ENCODE measurements at regions not wholly inside any gene's neighbourhood (a gene's known extent, or its start where the extent isn't known, plus 50 kb on each side); places are given as distances from the start of the nearest gene placed in this dataset.

- TF ChIP-seq, protein P1, sequence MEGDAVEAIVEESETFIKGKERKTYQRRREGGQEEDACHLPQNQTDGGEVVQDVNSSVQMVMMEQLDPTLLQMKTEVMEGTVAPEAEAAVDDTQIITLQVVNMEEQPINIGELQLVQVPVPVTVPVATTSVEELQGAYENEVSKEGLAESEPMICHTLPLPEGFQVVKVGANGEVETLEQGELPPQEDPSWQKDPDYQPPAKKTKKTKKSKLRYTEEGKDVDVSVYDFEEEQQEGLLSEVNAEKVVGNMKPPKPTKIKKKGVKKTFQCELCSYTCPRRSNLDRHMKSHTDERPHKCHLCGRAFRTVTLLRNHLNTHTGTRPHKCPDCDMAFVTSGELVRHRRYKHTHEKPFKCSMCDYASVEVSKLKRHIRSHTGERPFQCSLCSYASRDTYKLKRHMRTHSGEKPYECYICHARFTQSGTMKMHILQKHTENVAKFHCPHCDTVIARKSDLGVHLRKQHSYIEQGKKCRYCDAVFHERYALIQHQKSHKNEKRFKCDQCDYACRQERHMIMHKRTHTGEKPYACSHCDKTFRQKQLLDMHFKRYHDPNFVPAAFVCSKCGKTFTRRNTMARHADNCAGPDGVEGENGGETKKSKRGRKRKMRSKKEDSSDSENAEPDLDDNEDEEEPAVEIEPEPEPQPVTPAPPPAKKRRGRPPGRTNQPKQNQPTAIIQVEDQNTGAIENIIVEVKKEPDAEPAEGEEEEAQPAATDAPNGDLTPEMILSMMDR (IDR thresholded peaks at IDR 0.05 in 8 of 11, conservative IDR thresholded peaks at IDR 0.05 in 3 of 11), result no peak
- no peak for TF ChIP-seq POLR2A (IDR thresholded peaks at IDR 0.05)
- Histone ChIP-seq H3K9me3 (peaks cover 0 to 47% (median 29%) of the 10 kb centered on the region in 8 donors), H3K4me3 (no peak overlapping the region), H3K27me3 (replicated peaks in 1 of 7) (no peaks in the 10 kb centered on the region), H3K36me3 (no peaks in the 10 kb centered on the region), H3K4me1 (peaks cover 0 to 24% (median 0%) of the 10 kb centered on the region in 6 donors), H3K27ac (no peak overlapping the region)
- 48 to 65% (median 57%) methylated on average over 1 of the region's 1 CpG for WGBS, 5 donors
- intact Hi-C loops (cut with DNase I; ENCODE audit: low total_unique reads), result no loop called here
- DNase-seq, result no peak
Observed at GRCh38 chr5:124421584-124421983, 324.9 kb downstream of the ZNF608 start.

- no peak overlapping the region for H3K27ac ChIP-seq
- no peak for TF ChIP-seq POLR2AphosphoS5 (IDR thresholded peaks at IDR 0.05)
- TF ChIP-seq, protein P1 (IDR thresholded peaks at IDR 0.05 in 8 of 11, conservative IDR thresholded peaks at IDR 0.05 in 3 of 11), result no peak
- no peak for TF ChIP-seq POLR2A (IDR thresholded peaks at IDR 0.05)
- H3K4me1 ChIP-seq, result peaks cover 0 to 24% (median 0%) of the 10 kb centered on the region in 6 donors
- WGBS, 5 donors, result 47 to 83% (median 48%) methylated on average over 1 to 2 of the region's 2 CpGs
- no peak overlapping the region for H3K4me3 ChIP-seq
- H3K9me3 ChIP-seq, result peaks cover 0 to 47% (median 29%) of the 10 kb centered on the region in 8 donors
- DNase-seq, result peak; percentile 55
- intact Hi-C loops (cut with DNase I; ENCODE audit: low total_unique reads), result no loop called here
- H3K27me3 ChIP-seq (replicated peaks in 1 of 7), result no peaks in the 10 kb centered on the region
- no peaks in the 10 kb centered on the region for H3K36me3 ChIP-seq
Observed at GRCh38 chr5:124420952-124421351, 325.5 kb downstream of the ZNF608 start.

GRCh38 chr5:124419531-124419930, 326.9 kb downstream of the ZNF608 start:
- Histone ChIP-seq H3K36me3 (no peaks in the 10 kb centered on the region), H3K4me1 (peaks cover 0 to 24% (median 0%) of the 10 kb centered on the region in 6 donors), H3K4me3 (no peak overlapping the region), H3K27ac (no peak overlapping the region), H3K27me3 (replicated peaks in 1 of 7) (no peaks in the 10 kb centered on the region), H3K9me3 (peaks cover 0 to 41% (median 24%) of the 10 kb centered on the region in 8 donors)
- 43 to 71% (median 57%) methylated on average over 2 of the region's 2 CpGs for WGBS, 5 donors
- intact Hi-C loops (cut with DNase I; ENCODE audit: low total_unique reads), result no loop called here
- TF ChIP-seq POLR2AphosphoS5 (IDR thresholded peaks at IDR 0.05) (no peak), POLR2A (IDR thresholded peaks at IDR 0.05) (no peak)
- TF ChIP-seq, protein P1 (IDR thresholded peaks at IDR 0.05 in 8 of 11, conservative IDR thresholded peaks at IDR 0.05 in 3 of 11), result no peak
- no peak for DNase-seq

DNA sequence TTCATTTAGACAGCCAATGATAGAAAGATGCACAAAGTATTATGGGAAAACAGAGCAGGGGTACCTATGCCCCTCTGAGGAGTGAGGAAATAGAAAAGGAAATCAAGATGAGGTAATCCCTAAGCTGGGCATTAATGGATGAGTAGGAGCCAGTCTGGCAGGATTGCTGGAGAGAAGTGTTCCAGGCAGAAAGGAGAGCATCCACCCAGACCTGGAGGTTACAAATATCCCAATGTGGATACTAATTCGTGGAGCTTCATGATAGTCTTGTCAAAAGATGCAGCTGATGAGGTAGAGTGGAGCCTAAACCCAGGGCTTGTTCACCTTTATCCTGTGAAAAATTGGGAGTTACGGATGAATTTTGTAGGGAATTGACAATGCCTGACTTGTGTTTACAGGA, 328.0 kb downstream of the ZNF608 start:
- Histone ChIP-seq H3K36me3 (no peaks in the 10 kb centered on the region), H3K4me3 (no peak overlapping the region), H3K4me1 (peaks cover 0 to 24% (median 0%) of the 10 kb centered on the region in 6 donors), H3K27ac (no peak overlapping the region), H3K9me3 (peaks cover 0 to 30% (median 16%) of the 10 kb centered on the region in 8 donors), H3K27me3 (replicated peaks in 1 of 7) (no peaks in the 10 kb centered on the region)
- DNase-seq, result no peak
- intact Hi-C loops (cut with DNase I; ENCODE audit: low total_unique reads), result no loop called here
- TF ChIP-seq, protein P1 (IDR thresholded peaks at IDR 0.05 in 8 of 11, conservative IDR thresholded peaks at IDR 0.05 in 3 of 11), result no peak
- no peak for TF ChIP-seq POLR2A (IDR thresholded peaks at IDR 0.05)
- TF ChIP-seq POLR2AphosphoS5 (IDR thresholded peaks at IDR 0.05), result no peak
- WGBS, 5 donors, result 82 to 93% (median 88%) methylated on average over 2 of the region's 2 CpGs

All from spleen (tissue), 11 donors.